ENCODE measurements at regions not wholly inside any gene's neighbourhood (a gene's known extent, or its start where the extent isn't known, plus 50 kb on each side); places are given as distances from the start of the nearest gene placed in this dataset.
A peak's percentile ranks its signal among the peaks of the same experiment; 100 is the strongest.

DNA sequence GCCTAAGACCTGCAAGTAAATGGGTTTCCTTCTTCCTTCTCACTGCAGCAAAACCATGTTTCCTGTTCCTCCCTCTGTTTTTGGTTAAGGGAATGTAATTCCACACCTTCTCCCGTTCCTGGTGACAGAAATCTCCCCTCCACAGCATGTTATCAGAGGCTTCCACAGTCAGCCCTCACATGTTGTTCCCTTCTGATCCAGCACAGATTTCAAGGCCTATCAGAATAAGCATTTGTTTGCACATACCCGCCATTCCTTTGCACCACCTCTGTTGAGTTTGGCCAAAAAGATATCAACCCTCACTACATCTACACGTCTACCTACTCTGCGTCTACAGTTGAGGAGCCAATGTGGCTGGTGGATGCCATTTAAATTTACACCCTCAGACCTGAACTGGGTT lies 113.9 kb upstream of the GRM7 start (continued):
- TF ChIP-seq ARID3A (IDR thresholded peaks at IDR 0.05; ENCODE audit: borderline replicate concordance, low read depth, low read length) = no peak
- TF ChIP-seq NCOA1 (IDR thresholded peaks at IDR 0.05; ENCODE audit: low read depth) = no peak
- no peak for TF ChIP-seq POLR3G (IDR thresholded peaks at IDR 0.05; ENCODE audit: extremely low read depth, insufficient read length, insufficient replicate concordance)
- TF ChIP-seq RAD51 (IDR thresholded peaks at IDR 0.05; ENCODE audit: borderline replicate concordance, low read depth) = no peak
- no peak for TF ChIP-seq STAT6 (CRISPR knock-in tag; IDR thresholded peaks at IDR 0.05)
- TF ChIP-seq ZNF699 (CRISPR knock-in tag; IDR thresholded peaks at IDR 0.05; ENCODE audit: insufficient replicate concordance) = no peak
- no peak for TF ChIP-seq BACH1 (tag; IDR thresholded peaks at IDR 0.05)
- no peak for TF ChIP-seq DPF2 (IDR thresholded peaks at IDR 0.05)
- TF ChIP-seq TCF3 (CRISPR knock-in tag; IDR thresholded peaks at IDR 0.05) = peak; percentile 76
- TF ChIP-seq YBX1 (IDR thresholded peaks at IDR 0.05) = no peak
- peak; percentile 67 to 78 for TF ChIP-seq KDM1A (IDR thresholded peaks at IDR 0.05)
- TF ChIP-seq, protein P1, sequence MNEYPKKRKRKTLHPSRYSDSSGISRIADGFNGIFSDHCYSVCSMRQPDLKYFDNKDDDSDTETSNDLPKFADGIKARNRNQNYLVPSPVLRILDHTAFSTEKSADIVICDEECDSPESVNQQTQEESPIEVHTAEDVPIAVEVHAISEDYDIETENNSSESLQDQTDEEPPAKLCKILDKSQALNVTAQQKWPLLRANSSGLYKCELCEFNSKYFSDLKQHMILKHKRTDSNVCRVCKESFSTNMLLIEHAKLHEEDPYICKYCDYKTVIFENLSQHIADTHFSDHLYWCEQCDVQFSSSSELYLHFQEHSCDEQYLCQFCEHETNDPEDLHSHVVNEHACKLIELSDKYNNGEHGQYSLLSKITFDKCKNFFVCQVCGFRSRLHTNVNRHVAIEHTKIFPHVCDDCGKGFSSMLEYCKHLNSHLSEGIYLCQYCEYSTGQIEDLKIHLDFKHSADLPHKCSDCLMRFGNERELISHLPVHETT (CRISPR knock-in tag; conservative IDR thresholded peaks at IDR 0.05 in 1 of 2, IDR thresholded peaks at IDR 0.05 in 1 of 2) = no peak
- TF ChIP-seq ZNF668 (CRISPR knock-in tag; IDR thresholded peaks at IDR 0.05) = no peak
- TF ChIP-seq SMAD4 (CRISPR knock-in tag; conservative IDR thresholded peaks at IDR 0.05) = 0 out of 2 replicates have a peak, but pooled peaks have one; percentile 22
- TF ChIP-seq JUN (IDR thresholded peaks at IDR 0.05; ENCODE audit: borderline replicate concordance, low read depth, low read length) = no peak
- TF ChIP-seq JUN (CRISPR knock-in tag; IDR thresholded peaks at IDR 0.05; ENCODE audit: borderline replicate concordance) = no peak
- TF ChIP-seq CBFA2T2 (conservative IDR thresholded peaks at IDR 0.05) = peak; percentile 75
- TF ChIP-seq RCOR1 (IDR thresholded peaks at IDR 0.05; ENCODE audit: borderline replicate concordance in 1 of 2, low read depth in 2 of 2, low read length in 2 of 2) = peak in 1 of 2 experiments; percentile 50; a peak in 1 of 4 replicates
- no peak for TF ChIP-seq JUNB (CRISPR knock-in tag; conservative IDR thresholded peaks at IDR 0.05)
- TF ChIP-seq, protein P2, sequence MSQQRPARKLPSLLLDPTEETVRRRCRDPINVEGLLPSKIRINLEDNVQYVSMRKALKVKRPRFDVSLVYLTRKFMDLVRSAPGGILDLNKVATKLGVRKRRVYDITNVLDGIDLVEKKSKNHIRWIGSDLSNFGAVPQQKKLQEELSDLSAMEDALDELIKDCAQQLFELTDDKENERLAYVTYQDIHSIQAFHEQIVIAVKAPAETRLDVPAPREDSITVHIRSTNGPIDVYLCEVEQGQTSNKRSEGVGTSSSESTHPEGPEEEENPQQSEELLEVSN (IDR thresholded peaks at IDR 0.05; ENCODE audit: borderline replicate concordance in 1 of 2, extremely low read depth in 1 of 2, insufficient read depth in 1 of 2, insufficient read length in 1 of 2, low read depth in 1 of 2, low read length in 1 of 2, poor library complexity in 1 of 2, severe bottlenecking in 1 of 2) = no peak
- TF ChIP-seq NCOR1 (IDR thresholded peaks at IDR 0.05) = peak; percentile 66
- peak; percentile 38; the same call in 1 of the 2 replicates for TF ChIP-seq STAT5A (IDR thresholded peaks at IDR 0.05; ENCODE audit: borderline replicate concordance, low read length)
- no peak for TF ChIP-seq ZNF584 (CRISPR knock-in tag; IDR thresholded peaks at IDR 0.05; ENCODE audit: low read depth)
- no peak for TF ChIP-seq ZNF354B (CRISPR knock-in tag; IDR thresholded peaks at IDR 0.05)
